Stimulated activated CD4-positive, alpha-beta T cell treated with anti-CD3 and anti-CD28 coated beads, Interleukin-12 subunit alpha, Interleukin-12 subunit beta, amount 100 ng/mL, for 24 hours (primary cell): ENCODE measurements at regions not wholly inside any gene's neighbourhood (a gene's known extent, or its start where the extent isn't known, plus 50 kb on each side); places are given as distances from the start of the nearest gene placed in this dataset.
"Not testable (repeated sequence)": the region's sequence is repeated elsewhere in the genome, so short reads cannot be mapped to it uniquely, and the experiment has no call there.

ENCODE experiments used
- DNase-seq, 2 experiments: peaks; one replicate each; pipeline ENCODE4 v3.0.0-alpha.2; 2020; ENCODE audit warnings: low read depth in 2 of 2

DNA sequence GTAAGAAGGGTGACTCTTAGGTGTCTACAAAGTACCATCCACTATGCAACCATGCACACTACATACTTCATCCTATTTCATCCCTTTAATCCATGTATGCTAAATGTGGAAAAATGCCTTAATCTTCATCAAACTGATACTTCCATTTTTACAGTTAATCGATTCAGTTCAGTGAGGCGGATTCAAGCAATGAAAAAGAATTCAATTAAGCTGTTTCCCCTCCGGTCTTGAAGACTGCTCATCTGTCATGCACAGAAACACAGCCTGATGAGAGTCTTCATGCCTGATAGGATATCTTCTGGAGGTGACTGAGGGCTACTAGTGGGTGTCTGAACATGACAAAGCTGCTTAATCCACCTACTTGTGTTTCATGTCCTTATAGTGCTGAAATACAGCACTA, 270.6 kb upstream of the ALCAM start:
- DNase-seq = no peak

- no peak for DNase-seq
Measured at GRCh38 chr3:105101603-105102002, 265.1 kb upstream of the ALCAM start.

- DNase-seq = no peak
Measured at GRCh38 chr3:105103139-105103538, 263.6 kb upstream of the ALCAM start.

DNA sequence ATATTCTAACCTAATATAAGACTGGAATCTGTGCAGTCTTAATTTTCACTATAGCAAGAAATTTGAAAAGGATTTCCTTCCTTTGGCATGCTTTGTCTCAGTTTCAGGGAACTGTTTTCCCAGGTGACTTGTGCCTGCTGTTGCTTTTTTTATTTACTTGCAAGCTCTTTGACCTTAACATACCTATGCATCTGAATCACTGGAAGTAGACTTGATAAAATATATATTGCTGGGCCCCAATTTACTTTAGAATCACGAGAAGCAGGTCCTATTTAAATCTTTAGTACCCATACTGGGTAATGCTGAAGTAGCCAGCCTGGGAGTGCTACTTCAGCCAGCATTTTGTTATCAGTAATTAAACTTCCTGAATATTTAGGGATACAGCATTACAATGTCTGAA, 257.9 kb upstream of the ALCAM start:
- no peak for DNase-seq

DNA sequence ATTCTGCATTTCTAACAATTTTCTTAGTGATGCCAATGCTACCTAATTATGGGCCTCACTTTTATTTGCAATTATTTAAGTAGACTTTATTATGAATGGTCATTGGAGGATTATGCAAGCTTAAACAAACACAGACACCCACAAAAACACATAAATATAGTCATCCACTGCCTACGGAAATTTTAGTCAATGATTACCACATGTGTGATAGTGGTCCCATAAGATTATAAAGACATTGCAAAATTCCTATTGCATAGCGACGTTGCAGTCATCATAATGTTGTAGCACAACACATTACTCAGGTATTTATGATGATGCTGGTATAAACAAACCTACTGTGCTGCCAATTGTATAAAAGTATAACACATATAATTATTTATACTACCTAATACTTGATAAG, 247.8 kb upstream of the ALCAM start:
- no peak for DNase-seq

DNA sequence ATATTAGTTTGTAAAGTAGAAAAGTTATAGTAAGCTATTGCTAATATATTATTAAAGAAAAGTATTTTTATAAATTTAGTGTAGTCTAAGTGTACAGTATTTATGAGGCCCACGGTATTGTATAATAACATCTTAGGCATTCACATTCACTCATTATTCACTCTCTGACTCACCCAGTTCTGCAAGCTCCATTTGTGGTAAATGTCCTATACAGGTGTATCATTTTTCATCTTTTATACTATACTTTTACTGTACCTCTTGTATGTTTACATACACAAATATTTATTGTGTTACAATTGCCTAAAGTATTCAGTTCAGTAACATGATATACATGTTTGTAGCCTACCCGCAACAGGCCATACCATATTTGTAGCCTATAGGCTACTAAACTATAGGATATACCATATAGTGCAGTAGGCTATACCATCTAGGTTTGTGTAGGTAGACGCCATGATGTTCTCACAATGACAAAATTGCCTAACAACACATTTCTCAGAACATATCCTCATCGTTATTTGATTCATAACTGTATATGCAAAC, 246.8 kb upstream of the ALCAM start:
- no peak for DNase-seq

DNA sequence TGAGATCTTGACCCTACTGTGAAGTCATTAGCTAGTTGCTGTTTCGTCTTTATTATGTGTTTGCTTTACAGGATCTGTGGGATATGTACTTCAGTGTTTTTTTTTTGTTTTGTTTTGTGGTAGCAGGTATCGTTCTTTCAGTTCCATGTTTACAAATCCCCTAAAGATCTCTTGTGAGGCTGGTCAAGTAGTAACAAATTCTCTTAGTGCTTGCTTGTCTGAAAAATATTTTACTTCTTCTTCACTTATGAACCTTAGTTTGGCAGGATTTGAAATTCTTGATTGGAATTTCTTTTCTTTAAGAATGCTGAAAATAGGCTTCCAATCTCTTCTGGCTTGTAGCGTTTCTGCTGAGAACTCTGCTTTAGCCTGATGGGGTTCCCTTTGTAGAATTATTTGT, 235.8 kb upstream of the ALCAM start:
- no peak for DNase-seq

DNA sequence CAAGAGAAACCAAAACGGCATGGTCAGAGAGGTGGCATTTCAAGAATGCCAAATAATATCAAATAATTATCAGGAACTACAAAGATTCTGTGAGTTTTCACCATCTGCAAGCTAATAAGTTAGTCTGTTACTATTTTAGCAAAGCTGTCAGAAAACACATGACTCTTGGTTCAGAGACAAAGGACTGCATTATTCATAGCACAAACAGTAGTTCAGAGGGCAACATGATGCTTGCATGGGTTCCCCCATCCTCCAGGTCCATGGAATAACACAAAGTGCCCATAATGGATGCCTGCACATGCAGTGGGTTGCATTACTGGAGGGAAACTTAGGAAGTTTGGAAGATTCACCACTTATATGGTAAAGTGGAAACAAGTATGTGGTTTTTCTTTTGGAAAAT, 228.8 kb upstream of the ALCAM start:
- no peak for DNase-seq

DNA sequence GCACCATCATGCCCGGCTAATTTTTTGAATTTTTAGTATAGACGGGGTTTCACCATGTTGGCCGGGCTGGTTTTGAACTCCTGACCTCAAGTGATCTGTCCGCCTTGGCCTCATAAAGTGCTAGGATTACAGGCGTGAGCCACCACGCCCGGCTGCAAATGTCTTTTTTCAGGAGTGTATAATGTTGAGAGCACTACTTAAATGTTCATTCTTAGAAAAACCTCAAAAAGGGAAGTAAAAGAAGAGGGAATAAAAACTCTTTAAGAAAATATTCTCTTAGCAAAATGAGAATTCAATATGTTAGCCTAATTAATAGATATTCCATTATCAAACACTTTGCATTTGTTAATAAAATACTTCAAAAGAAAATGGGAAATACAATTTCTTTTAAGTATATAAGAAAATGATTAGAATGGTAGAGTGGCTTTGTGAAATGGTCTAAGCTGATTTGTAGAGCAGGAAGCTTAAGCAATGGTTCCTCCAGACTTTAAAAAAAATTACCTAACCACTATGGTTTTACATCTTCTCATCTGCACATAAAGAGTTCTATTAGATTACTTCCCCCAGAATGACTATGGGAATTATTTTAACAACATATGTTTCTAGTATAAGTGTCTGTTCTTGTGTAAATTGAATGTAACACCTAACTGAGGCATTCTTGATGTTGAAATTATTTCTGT, 226.7 kb upstream of the ALCAM start:
- DNase-seq = no peak

DNA sequence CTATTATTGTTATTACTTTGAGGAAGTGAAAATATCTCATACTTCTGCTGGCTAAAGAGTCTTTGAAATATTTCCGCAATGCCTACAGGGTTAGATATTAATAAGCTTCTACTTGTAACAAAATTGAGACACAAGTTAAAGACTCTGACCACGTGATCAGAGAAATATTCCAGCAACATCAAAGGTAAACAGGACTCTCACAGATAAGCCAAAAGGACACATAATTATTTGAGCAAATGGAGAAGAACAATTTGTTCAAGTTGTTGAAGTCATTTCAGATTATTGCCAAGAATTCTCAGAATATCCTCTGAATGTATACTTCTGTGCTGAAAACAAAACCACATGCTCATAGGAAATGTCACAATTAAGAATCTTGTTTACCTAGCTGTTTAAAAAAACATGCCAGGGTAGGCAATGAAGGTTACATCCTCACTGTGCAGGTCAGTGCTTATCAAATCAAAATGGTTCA, 225.8 kb upstream of the ALCAM start:
- no peak for DNase-seq

GRCh38 chr3:105144837-105145236, 221.9 kb upstream of the ALCAM start:
- DNase-seq = no peak

DNA sequence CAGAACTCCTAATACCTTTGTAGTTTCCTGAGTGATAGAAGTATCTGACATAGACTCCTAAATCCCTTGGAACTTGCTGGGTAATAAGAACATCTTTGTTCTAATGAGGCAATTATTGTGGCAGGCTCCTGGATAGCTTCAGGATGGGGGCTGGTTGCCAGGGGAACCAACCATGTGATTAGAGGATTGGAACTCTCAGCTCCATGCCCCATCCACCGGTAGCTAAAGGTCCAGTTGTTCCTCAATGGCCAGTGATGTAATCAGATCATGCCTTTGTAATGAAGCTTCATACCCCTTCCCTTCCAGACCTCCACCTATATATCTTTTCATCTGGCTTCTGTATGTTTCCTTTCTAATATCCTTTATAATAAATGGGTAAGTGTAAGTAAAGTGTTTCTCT, 221.2 kb upstream of the ALCAM start:
- DNase-seq = no peak

DNA sequence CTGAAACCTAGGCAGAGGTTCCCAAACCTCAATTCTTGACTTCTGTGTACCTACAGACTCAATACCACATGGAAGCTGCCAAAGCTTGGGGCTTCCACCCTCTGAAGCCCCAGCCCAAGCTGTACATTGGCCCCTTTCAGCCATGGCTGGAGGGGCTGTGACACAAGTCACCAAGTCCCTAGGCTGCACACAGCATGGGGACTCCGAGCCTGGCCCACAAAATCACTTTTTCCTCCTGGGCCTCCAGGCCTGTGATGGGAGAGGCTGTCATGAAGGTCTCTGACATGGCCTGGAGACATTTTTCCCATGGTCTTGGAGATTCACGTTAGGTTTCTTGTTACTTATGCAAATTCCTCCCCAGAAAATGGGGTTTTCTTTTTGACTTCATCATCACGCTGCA, 217.5 kb upstream of the ALCAM start:
- not testable (repeated sequence) for DNase-seq

- DNase-seq = no peak
Measured at GRCh38 chr3:105152987-105153386, 213.7 kb upstream of the ALCAM start.

DNA sequence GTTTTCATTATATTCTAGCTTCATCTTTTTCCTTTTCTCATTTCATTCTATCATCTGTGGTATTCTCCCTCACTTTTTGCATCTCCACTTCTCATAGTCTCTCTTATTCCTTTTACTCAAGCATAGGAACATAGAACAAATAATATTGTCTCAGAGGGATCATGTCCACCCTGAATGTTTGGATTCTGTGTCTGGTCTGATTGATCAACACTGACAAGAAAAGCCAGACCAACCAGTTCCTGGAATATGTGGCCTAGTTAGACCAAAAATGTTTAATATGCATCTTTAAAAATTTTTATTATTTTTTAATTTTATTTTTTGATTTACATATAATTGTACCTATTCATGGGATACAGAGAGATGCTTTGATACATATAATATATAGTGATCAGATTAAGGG, 212.0 kb upstream of the ALCAM start:
- DNase-seq = no peak

DNA sequence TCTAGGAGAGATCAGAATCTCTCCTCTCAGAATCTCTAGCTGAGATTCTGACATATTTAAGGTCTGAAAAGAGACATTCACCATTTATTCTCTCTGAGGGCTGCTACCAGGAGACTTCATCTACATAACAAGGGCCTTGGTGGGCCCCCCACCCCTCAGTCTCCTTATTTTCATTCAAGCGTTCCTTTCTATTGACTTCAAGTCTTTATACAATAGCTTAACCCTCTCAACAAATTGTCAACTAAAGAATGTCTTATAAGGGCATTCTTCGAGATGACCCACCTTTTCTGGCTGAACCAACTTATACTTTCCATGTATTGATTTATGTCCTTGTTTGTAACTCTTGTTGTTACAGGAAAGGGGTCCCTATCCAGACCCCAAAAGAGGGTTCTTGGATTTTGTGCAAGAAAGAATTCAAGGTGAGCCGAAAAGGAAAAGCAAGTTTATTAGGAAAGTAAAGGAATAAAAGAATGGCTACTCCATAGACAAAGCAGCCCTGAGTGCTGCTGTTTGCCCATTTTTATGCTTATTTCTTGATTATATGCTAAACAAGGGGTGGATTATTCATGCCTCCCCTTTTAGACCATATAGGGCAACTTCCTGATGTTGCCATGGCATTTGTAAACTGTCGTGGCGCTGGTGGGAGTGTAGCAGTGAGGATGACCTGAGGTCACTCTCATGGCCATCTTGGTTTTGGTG, 209.5 kb upstream of the ALCAM start:
- no peak for DNase-seq

GRCh38 chr3:105157766-105158085, 209.0 kb upstream of the ALCAM start:
- no peak for DNase-seq

- no peak for DNase-seq
Measured at GRCh38 chr3:105158286-105158685, 208.4 kb upstream of the ALCAM start.

DNA sequence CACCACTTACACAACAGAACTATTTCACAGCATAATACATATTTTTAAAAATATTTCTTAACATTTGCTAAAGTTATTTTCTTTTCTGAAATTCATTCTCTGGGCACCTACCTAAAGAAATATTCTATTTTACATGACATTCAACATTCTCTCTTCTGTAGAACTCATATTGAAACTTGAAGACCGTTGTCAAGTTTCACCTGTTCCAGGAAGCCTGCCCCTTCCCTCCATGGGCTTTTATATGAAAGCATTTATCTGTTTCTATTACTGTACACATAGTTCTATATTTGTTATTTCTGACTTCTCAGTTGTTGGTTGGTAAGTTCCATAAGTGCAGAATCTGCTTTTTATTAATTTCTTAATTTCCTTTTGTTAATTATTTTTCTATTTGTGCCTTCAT, 204.3 kb upstream of the ALCAM start:
- no peak for DNase-seq

- DNase-seq = no peak
Measured at GRCh38 chr3:105166893-105167292, 199.8 kb upstream of the ALCAM start.

- no peak for DNase-seq
Measured at GRCh38 chr3:105170423-105170822, 196.3 kb upstream of the ALCAM start.

- no peak for DNase-seq
Measured at GRCh38 chr3:105174017-105174615, 192.6 kb upstream of the ALCAM start.

- DNase-seq = no peak
Measured at GRCh38 chr3:105177576-105177975, 189.1 kb upstream of the ALCAM start.
